Hematopoietic multipotent progenitor cell (in vitro differentiated cells): ENCODE measurements at regions not wholly inside any gene's neighbourhood (a gene's known extent, or its start where the extent isn't known, plus 50 kb on each side); places are given as distances from the start of the nearest gene placed in this dataset.

ENCODE experiments used
- DNase-seq, 3 donors: peaks; one replicate each; pipeline ENCODE4 v3.0.0-alpha.2; 2011 to 2015; ENCODE audit warnings: low read depth in 2 of 3, low spot score in 2 of 3

DNA sequence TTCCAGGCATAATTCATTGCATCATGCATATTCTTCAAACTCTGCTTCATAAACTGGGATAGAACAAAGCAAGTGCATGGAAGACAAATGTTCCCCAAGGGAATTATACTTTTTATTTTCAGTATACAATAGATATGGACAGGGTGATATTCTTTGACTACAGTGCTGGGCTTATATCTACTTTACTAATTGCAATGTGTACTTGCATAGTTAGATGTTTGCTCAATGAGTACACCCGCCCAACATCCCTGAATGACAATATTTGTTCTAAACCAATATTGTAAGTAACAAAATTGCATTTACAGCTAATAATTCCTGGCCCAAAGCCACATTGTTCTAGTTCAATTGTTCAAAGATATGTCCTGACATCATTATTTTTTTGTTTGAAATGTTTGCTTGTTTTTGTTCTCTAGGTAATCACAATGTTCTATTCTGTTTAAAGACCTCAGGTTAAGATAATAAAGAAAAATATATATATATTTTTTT lies 171.4 kb downstream of the PTN start:
- no peak for DNase-seq

DNA sequence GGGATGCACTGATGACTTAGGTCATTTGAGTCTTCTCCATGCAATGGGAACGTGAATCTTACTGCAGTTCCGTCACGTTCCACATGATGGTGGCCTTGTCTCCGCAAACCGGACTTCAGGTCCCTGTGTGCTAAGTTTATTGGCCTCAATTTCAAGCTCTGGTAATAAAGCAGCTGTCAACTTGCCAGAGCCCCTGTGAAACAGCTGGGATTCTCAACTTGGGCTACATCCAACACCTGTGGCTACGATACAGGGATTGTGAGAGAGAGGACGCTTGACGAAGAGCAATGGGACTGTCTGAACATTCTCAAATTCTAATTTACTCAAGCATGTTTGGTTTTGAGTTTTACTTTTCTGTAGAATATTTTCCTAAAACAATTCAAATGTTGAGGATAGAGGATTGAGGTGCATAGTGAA lies 174.2 kb downstream of the PTN start:
- peak in 2 of 3 donors; percentile 5 for DNase-seq

DNA sequence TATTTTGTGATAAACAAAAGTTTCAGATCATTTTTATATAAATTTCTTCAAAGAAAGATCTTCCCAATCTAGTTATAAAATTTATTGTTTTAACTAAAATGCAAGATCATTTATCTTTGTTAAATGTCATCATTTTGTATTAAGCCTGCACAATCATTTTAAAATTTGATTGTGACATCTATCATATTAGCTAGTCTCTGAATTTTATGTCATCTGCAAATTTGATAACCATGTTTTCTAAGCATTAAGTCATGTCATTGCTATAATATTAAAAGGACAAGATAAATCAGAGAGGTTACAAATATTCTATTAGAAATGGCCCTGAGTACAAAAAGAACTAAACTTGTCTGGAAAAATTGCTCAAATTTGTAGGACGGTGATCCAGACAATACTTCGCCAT lies 175.9 kb downstream of the PTN start:
- DNase-seq, result no peak

DNA sequence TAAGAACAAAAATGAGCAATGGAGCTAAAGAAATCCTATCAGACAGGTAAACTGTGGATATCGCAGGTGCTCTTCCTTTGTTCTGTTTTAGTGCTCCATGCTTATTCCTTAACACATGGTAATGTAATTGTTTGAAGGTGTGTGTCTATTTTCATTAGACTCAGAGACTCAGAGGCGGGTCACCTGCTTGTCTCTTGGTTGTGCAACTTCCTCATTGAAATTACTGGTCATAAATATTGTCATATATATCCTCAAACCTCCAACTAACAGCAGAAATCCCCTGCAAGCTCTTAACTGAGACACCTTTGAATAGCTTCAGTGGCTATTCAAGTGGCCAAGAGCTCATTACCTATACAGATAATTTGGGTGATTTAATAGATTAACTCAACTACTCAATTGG lies 177.2 kb downstream of the PTN start:
- peak in 2 of 3 donors; percentile 6 to 30 for DNase-seq

DNA sequence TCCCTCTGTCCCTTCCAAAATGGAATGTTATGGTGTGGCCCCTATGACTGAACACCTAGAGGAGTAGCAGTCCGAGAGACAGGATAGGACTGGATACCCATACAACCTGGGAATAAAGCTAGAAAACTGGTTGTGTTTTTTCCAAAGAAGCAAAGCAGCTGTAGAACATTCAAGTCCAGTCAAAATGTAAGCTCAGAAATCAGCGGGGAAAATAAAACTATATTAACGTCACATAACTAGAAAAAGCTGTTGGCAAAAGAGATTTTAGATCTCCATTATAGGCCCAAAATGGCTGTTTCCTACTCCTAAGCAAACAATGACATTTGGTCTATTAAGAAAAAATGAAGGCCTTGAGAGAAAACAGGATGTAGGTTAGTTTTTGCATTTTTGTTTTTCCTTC lies 177.7 kb downstream of the PTN start:
- DNase-seq, result no peak

DNA sequence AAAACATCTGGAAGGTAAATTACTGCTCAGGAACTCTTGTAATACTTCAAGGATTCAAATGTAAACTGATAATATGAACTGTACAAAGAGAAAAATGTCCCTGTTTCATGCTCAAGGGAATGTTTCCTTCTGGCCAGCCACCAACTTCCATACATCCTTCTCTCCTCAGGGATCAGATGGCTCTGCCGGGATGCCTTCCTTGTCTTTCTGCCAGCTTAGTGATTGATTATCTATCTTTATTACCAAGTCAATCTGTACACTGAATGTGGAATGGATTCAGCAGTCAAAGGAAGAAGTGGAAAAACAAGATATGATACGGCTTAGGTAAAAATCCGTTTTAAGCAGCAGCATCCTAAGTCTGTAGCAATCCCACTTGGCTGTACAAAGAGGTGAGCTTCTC lies 178.3 kb downstream of the PTN start:
- DNase-seq, result no peak

DNA sequence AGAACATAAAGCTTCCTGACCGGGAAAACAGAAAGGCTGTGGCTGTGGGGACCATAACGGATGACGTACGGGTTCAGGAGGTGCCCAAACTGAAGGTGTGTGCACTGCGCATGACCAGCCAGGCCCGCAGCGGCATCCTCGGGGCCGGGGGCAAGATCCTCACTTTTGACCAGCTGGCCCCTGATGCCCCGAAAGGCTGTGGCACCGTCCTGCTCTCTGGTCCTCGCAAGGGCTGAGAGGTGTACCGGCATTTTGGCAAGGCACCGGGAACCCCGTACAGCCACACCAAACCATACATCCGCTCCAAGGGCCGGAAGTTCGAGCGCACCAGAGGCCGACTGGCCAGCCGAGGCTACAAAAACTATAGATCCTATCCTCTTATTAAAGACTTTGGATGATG lies 179.3 kb downstream of the PTN start:
- no peak for DNase-seq

DNA sequence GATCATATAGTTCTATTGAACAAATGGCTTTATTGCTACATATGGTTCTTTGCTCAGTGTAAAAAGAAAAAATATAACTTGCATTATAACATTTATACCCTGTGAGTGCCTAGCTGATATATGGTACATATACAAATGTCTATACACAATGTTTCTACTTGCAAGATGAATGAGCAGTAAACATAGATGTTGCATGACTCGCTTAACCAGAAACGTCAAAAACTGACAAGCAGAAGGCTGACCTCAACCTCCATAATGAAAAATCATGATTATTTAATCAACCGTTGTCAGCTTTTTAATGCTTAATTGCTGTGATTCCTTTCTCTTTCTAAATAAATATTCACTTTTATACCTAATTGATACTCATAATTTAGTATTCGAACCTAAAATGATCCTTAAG lies 183.3 kb downstream of the PTN start:
- no peak for DNase-seq

DNA sequence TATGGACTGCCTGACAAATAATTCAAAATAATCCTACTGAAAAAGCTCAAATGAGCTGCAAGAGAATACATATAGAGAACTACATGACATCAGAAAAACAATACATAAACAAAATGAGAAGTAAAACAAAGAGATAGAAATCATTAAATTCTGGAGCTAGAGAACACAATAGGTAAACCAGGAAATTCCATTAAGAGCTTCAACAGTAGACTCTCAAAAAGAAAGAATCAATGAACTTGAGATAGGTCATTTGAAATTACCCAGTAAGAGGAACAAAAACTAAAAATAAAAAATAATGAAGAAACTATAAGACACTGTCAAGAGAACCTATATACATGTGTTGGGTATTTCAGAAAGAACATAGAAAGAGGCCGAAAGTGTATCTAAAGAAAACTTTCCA lies 186.3 kb downstream of the PTN start:
- DNase-seq, result no peak

DNA sequence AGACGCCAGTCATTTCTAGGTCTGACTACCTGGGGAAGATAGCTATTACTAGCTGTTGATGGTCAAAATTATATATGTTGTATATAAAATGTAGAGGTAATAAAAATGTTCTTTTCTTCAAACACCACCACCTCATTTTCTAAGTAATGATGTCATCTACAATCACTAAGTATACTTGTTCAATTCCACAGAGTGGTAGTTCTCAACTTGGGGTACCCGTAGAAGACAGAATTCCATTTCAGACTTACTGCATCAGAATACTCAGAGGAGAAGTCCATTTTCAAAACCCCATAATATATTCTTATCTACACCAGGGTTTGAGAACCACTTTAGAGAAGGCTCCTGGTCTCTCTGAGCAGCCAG lies 191.9 kb downstream of the PTN start:
- DNase-seq, result no peak

DNA sequence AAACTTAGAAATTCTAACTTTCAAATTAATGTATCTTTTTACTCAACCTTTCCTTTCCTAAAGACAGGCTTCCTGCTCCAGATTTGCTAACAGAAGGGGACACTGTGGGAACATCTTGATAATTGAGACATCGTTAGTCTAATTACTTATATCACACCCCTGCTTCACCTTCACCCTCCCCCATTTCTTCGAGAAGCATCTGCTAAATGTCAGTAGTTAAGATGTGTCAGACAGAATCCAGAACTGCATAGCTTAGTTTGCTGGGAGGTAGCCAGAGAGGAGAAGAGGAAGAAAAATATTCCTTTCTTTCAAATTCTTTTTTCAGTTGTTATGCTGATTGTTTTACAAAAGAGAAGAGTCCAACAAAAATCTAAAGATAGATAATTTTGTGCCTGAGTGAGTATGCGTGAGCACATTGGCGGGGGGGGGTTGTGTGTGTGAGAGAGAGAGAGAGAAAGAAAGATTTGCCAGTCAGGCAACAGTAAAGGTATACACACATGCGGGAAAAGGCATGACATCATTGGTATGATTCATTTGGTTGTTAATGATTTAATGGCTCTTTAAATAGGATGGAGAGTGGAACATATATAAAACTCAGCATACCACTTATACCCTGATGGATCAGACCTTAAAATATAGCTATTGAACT lies 192.4 kb downstream of the PTN start:
- DNase-seq, result no peak

DNA sequence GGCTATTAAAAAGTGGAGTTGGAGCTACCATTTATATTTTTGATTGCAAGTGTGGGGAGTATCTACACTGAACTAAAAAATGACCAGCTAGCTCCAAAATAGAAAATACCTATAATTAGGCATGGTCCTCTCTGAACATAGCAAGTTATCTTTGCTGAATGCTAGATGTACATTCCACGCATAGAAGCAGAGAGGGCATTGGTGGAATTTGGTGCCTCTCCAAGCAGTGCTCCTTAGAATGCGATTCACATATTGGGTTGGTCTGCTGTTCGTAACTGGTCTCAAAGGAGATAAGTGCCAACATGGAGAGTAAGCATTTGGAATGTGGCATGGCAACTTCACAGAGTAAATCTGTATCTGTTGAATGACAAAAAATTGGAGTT lies 196.2 kb downstream of the PTN start:
- no peak for DNase-seq

DNA sequence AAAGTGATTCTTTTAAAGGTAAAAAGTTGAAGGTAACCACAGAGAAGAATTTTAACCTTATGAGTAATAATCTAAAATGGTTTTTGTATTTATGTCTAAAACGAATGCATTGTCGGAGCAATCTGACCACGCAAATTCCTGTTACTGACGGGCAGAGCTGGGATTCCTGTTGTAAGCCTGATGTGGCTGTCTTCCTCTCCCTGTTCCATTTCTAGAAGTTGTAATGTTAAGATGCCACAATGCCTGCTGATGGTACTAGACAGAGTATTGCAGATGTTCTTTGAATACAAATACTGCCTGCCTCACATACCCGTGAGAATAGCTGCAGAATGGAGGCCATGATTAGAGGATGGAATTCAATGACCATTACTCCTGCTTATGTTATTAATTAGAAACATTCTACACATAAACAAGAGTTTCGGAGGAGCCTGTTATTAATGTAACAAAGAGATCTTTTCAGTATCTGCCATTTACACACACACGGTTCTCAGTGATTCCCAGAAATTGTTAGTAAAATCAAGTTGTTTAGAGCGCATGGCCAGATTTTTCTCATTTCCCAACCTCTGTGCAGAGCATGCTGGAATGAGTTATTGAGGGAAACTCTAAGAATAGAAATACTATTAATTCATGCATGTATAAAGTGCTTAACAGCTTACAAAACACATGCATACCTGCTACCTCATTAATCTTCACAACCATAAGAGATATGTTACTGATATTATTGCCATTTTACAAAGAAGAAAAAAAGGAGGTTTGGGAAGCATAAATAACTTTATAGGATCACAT lies 196.8 kb downstream of the PTN start:
- no peak for DNase-seq

DNA sequence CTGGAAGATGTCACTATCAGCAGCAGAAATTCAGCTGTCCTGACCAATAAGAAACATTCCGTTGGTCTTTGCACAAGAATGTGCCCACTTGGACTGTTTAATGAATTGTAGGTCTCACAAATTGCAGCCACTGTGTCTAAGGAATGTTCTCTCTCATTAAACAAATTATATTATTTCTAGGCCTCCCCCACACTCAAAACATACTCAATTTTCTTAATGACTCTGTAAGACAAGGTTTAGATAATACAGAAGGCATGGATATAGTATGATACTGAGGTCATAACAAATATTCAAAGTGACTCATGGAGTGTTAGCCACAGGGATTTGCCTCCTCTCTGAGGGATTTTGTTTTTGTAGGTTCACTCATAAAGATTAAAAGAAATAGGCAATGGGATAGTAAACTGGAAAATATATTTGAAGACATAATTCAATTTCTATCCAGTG lies 197.5 kb downstream of the PTN start:
- DNase-seq, result no peak

DNA sequence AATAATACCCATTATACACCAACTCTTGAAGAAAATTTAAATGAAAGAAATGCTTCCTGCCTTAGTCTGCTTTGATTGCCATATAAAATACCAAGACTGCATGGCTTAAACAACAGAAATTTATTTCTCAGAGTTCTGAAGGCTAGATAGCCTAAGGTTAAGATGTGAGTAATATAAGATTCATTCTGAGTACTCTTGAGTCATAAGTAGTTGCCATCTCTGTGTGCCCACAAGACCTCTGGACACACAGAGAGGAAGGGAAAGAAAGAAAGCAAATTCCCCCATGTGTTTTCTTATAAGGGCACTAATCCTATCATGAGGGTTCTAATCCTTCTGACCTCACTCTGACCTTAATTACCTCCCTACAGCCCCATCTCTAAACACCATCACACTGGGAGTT lies 201.2 kb downstream of the PTN start:
- DNase-seq, result no peak

DNA sequence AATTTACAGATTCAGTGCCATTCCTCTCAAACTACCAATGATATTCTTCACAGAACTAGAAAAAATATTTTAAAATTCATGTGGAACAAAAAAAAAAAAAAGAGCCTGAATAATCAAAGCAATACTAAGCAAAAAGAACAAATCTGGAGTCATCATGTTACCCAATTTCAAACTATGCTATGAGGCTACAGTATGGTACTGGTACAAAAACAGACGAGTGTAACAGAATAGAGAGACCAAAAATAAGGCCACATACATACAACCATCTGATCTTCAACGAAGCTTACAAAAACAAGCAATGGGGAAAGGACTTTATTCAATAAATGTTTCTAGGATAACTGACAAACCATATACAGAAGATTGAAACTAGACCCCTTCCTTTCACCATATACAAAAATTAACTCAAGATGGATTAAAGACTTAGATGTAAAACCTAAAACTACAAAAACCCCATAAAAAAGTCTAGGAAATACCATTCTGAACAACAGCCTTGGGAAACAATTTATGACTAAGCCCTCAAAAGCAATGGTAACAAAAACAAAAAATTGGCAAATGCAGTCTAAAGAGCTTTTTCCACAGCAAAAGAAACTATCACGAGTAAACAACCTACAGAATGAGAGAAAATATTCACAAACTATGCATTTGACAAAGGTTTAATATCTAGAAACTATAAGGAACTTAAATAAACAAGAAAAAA lies 207.7 kb downstream of the PTN start:
- no peak for DNase-seq

DNA sequence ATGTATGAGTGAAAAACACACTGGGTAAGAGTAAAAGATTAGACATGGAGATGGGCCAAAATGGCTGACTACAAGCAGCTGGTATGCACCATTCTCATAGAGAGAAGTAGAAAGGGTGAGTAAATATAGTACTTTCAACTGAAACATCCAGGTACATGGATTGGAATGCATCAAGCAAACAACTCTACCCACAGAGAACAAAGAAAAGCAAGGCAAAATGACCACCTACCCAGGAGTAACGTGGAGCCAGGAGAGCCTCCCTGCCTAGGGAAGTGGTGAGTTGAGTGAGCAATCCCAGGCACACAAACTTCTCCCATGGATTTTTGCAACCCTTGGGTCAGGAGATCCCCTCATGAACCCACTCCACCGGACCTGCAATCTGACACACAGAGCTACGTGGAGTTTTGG lies 212.8 kb downstream of the PTN start:
- DNase-seq, result no peak

DNA sequence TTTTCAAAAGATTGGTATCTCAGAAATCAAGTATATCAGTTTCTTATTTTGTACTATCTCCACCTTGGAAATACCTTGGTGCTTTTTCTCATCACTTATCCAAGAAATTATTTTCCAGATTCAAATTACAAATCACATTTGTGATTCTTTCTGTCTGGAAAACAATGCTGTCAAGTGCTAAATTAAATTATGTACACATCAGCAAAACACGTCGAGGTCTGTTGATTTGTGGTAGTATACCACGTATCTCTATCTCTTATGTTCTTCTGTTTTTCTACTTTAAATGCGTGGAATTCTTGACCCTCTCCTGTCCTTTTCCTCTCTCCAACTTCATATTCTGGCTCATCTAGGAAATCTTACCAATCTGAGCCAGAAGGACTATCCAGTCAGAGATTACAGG lies 214.5 kb downstream of the PTN start:
- no peak for DNase-seq

DNA sequence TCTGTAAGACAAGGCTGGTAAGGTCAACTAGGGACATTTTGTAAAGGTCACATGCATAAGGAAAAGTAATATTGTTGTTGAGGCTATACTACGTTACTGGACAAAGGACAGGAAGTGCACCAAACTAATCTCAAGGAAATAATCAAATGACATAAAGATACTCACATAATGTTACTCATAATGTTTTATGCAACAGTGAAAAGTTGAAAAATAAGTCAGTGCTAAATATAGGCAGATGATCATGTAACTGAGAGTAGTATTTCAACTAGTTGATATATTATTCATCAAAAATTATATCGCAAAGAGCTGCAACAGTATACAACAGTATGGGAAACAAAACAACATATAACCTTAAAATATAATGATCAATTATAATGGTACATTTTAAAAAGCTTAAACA lies 215.7 kb downstream of the PTN start:
- no peak for DNase-seq

DNA sequence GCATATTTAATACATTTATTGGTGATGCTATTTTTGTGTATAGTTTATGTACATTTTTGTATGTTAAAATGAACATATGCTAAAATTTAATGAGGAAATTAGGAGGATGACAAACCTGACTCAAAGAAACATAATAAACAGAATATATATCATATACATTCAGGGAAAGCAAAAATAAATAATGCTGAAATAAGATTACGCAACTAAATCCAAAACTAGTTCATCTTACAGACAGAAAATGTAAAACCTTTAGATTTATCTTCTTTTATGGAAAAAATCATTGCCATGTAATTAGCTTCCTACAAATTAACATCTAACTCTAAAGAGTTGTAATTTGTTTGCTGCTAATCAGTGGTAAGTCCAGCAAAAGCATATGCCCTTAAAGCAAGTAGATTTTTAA lies 216.5 kb downstream of the PTN start:
- no peak for DNase-seq

DNA sequence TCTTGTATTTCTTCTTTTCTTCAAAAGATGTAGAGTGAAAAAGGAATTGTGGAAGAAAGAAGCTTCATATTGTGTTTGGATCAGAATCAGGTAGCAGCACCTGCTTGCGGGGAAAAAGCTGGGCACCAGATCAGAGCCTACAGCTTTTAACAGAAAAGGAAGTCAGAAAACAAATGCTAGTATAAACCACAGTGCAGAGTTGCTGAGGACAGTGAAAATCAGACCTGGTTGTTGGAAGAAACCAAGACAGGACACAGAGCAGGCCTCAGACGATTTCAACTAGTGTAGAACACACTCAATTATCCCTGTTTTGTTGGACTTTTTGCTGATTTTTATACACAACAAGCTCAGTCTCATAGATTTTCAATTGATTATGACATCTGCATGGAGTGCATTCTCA lies 221.4 kb downstream of the PTN start:
- DNase-seq, result no peak

DNA sequence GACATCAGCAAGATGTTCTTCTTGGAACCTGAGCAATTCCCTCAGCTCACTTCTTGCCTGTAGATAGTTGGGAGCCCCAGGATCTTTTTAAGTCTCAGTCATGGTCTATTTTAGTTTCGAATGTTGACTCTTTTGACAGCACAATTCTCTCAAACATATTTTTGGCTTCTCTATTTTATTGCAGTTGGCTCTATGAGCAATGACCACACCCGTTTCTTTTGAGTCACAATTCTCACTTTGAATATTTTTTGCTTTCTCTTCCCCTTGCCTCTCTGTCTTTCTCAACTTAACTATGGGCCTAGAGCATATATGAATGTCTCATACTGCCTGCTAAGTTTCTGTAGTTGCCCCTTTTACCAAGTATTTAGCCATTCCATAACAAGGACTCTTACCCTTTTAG lies 222.8 kb downstream of the PTN start:
- DNase-seq, result no peak
